ENCODE measurements at regions not wholly inside any gene's neighbourhood (a gene's known extent, or its start where the extent isn't known, plus 50 kb on each side); places are given as distances from the start of the nearest gene placed in this dataset.
A peak's percentile ranks its signal among the peaks of the same experiment; 100 is the strongest.

DNA sequence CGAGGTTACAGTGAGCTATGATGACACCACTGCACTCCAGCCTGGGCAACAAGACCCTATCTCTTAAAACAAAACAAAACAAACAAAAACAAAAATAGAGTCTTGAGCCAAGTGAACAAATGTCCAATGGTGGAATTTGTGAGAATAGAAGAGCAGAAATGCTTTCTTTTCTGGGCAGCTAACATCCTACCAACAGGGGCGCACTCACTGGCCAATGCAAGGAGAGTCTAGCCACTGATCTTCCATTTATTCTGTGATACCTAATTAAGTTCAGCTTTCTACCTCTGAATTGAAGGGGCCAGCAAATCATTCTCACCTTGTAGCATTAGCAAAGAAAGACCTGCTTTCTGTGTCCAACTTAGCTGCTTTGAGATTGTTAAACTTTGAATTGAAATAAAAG, 301.9 kb upstream of the NR2F2 start:
- no peak for DNase-seq (ENCODE audit: low read depth)

DNA sequence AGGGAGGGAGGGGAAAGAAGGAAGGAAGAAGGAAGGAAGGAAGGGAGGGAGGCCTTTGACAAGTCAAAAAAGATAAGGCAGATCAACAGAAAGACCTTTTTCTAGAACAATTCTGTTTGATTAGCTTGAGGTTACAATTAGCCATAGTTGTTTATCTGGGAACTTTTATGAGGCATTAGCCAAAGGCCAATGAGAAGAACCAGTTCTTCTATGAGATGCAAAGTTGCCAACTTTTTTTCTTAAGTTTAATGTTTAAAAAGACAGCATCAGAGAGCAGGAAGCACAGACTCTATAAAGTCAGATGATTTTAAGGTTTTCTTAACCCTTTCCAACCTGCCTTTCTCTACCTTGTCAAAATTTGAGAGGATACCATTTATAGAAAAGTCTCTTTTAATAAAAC, 301.3 kb upstream of the NR2F2 start:
- DNase-seq (ENCODE audit: low read depth), result no peak

DNA sequence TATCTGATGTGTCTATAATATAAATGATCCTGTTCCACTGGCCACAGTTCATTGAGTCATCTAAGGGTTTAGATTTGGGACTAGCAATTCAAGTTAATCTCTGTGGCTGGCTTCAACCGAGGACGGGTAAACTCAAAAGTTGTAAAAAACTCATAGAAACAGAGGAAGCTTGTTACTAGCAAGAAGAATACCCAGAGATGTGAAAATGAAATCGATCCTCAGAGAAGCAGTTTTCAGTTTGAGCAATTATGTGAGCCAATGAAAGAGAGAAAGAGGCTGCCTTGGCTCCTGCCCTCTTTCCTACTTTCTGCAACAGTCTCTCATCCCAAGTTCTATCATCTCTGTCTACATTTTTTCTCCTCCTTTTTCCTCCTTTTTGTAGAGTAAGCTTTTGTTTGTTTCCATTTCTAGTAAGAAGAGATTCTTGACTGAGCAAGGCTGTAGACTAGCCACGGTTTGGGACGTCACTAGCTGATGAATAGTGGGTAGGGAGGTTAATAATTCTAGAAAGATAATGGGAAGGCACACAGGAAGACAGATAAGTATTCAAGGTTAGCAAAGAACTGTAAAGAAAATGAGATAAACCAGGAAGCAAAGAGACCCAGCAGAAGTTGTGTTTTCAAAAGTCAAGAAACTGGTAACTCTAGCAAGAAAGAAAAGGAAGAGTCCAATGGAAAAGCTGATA, 298.9 kb upstream of the NR2F2 start:
- no peak for DNase-seq (ENCODE audit: low read depth)

DNA sequence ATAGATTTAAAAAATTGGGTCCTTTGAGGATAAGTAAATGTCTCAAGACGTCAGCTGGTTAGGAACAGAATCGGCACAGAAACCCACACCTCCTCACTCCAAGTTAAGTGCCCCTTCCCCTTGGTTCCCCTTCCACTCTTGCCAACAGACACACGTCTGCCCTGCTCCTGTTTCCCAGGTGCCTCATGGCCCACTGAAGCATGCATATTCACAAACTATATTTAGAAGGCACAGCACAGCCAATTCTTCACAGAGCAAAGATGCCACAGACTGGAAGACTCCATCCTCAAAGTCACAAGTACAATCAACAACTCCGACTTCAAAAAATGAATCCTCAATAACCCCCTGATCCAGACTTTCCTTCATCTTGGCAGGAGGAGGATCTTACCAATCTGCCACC, 295.4 kb upstream of the NR2F2 start:
- DNase-seq (ENCODE audit: low read depth), result no peak

DNA sequence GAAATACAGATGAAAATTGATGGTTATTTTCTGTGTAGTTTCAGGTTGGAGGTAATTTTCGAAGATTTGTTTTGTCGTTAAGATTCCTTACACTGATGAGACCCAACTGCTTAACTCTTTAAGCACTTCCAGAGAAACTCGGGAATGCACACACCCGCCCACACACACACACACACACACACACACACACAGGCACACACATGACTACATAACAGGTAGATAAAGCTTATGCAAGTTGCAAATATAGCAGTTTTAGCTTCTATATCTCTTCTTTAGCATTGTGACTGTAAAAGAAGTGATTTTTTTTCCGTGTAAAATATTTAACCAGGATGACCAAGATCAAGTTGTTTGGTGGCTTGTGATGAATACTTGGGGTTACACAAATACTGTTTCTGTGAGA, 294.9 kb upstream of the NR2F2 start:
- no peak for DNase-seq (ENCODE audit: low read depth)

DNA sequence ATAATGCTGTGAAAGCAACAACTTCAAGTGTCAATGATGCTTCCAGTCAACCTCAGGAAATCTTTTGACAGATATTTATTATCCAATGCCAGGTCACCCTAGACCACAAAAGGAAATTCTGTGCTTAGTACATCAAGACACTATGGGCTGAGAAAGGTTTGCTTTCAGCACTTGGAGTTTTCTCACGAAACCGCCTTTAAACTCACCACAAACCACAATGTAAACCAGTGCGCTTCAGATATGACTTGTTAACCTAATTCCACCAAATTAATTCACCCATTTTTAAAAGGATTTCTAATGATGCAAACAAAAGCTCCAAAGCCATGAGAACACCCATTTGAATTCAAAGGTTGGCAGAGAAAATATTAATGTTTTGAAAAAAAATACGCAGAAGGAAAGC, 292.9 kb upstream of the NR2F2 start:
- DNase-seq (ENCODE audit: low read depth), result no peak

DNA sequence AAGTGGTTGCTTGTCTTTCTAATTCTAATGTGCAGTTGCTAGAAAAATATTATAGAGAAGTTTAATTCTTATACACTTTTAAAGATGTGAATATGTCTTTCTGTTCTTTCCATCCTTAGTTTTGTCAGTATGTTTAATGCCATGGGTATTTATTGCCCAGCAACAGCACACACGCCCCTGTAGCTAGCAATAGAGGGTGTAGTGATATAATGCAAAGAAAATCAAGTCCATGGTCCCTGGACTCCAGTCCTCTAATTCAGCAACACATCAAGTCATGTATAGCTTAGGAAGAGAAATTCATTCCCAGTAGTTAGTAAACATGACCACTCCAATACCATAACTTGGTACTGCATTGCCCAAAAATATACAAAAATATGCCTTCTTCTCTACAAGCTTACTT, 292.4 kb upstream of the NR2F2 start:
- DNase-seq (ENCODE audit: low read depth), result no peak

DNA sequence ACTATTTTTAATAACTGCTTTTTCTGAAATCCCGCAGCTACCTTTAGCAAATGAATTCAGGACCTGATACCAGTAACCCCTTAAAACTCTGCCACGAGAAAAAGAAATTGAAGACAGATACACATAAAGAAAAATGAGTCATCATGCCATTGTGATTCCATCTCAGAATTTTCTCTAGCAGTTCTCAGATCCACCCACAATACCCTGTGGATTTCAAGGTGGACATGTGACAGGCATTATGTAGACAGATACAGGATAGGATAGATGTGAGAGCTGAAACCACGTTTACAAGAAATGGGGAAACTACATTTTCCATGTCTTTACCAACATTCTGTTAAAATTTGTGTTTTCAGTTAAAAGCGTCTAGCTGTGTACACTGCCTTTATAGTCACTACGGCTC, 291.9 kb upstream of the NR2F2 start:
- DNase-seq (ENCODE audit: low read depth), result no peak

DNA sequence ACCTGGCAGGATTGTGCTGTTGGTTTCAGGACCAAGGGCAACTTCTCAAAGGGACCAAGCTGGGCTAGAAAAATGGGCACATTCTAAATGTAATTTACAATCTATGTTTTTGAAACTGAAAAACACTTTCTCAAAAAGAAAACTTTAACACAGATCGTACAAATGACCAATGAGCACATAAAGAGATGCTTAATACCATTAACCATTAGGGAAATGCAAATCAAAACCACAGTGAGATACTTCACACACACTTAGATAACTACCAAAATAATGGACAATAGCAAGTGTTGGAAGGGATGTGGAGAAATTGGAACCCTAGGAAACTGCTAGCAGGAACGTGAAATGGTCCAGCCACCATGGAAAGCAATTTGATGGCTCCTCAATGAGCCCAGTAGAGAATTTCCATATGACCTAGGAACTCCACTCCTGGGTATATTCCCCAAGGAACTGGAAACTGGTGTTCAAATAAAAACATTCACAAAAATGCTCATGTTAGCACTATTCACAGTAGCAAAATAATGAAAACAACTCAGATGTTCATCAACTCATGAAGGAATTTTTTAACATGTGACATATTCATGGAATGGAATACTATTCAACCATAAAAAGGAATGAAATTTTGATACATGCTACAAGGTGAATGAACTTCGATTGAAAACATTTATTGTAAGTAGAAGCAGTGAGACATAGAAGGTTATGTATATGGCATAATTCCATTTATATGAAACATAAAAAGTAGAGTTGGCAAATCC, 288.3 kb upstream of the NR2F2 start:
- no peak for DNase-seq (ENCODE audit: low read depth)

DNA sequence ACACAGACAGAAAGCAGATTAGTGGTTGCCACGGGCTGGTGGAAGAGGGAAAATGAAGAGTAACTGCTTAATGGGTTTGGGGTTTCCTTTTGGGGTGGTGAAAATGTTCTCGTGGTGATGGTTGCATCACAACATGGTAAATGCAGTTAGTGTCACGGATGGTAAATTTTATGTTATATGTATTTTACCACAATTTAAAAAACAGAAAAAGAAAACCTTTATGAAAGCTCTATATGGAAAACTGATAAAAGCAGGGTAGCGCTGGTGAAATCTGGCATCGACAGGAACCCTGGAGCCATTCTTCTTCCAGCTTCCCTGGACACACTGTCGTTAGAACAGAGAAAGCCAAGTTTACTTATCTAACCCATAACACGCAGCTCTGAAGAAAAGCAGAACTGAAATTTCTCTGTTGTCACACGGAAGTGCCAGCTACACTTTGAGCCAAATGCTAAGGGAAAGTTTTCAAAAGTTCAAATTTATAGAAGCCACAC, 287.7 kb upstream of the NR2F2 start:
- DNase-seq (ENCODE audit: low read depth), result no peak

DNA sequence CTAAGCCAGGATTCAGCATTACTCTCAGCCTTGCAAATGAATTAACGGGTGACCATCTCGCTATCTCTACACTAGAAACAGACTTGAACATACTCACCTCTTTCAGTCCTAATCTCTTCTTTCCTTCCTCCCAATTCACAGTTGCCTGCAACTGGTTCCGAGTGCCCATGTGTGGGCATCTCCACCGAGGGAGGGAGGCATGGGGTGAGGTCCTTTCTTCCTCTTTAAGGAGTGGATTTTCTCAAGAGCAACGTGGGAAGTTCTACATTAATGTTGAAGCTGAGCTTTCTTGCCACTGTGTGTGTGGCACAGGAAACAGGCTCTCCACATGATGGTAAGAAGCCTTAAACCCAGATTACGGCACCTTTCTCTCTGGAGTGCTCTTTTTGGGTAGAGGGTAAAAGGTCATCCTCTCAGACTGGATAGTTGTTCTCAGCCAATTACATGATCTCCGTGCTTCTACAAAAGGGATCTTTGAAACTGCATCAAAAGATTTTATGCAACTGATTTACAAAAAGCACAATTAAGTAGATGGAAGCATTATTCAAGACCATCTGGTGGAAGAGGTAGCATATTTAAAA, 286.8 kb upstream of the NR2F2 start:
- no peak for DNase-seq (ENCODE audit: low read depth)

DNA sequence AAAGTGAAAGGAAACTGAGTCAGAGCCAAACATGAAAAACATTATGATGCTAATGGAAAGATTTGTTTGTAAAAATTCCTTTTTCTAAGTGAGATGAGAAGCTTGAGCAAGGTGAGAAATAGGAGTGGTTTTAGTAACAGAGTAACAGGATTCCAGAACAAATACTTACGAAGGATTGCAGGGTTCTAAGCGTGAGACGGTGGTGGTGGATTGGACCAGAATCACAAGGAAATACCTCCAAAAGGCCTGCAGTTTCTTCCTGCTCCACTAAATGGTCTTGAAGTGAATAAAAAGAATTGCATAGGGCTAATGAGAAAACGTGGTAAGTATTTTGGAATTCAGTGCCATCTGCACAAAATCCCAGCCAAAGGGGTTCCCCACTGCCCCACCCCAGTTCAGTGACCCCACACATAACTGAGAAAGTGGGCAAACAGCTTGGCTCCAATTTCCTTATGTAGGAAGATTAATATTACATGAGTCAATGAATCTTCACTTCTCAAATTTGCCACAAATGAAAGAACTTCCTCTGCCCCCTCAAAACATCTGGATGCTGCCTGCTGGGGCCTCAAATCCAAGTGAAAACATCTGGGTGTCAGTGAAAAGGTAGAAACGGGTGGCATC, 283.8 kb upstream of the NR2F2 start:
- no peak for DNase-seq (ENCODE audit: low read depth)

DNA sequence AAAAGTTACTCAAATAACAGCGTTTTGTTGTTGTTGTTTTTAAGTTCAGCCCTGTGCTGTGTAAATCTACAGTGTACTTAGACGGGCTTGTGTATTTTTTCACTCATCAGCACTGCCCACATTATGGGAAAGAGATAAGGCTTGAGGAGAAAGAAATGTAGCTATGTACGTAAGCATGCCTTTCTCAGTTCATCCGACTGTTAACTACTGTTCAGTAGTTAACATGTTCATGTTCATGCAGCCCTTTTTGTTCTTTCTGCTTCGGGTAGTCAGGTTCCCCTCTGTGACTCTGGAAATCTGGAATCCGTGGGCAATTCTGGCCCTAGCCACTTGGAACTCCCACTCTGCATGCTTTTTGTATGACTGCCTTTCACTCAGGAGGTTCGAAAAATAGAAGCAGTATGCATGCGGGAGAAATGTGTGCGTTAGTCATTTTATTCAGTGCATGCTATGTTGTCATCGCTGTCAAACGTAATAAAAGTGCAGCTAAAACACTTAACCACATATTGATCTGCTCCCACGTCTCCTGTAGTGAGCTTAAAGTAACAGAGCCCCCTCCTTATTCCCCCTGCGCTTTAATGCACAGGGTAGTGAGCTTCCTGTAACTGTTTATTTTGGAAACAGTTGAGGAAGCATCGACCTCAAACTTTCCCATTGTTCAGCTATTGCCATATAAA, 283.1 kb upstream of the NR2F2 start:
- DNase-seq (ENCODE audit: low read depth), result peak; percentile 10

DNA sequence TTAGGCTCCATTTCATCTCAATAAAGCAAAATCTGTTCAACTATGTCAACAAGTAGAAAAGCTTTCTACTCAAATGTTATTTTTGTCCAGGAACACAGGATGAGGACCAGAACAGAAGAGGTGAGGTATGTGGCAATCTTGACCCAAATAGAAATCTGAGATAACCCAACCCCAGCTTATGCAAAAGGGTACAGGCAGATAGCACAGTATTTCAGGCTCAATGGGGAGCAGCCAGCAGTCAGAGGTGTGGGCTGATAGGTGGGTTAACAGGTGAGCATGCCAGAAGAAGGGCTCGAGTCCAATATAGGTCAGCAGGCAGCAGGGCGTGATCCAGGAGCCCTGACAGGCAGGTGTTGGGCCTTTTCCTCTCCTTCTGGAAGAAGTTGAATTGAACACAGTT, 281.2 kb upstream of the NR2F2 start:
- no peak for DNase-seq (ENCODE audit: low read depth)

DNA sequence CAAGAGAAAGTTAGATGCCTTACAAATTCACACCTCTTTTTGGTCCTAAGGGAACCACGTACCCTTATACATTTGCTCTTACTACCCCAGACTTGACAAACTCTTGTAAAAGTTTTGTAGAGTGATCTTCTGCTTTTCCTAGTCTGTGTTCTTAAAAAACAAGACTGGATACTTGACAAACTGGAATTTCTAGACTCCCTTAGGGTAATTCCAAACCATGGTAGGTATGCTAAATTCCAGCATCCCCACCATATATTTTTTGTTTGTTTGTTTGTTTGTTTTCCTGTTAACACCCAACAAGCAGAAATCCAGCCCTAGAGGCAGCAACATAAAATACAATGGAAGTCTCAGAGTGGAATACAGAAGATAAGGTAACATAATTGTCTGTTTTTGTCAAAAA, 280.7 kb upstream of the NR2F2 start:
- no peak for DNase-seq (ENCODE audit: low read depth)

DNA sequence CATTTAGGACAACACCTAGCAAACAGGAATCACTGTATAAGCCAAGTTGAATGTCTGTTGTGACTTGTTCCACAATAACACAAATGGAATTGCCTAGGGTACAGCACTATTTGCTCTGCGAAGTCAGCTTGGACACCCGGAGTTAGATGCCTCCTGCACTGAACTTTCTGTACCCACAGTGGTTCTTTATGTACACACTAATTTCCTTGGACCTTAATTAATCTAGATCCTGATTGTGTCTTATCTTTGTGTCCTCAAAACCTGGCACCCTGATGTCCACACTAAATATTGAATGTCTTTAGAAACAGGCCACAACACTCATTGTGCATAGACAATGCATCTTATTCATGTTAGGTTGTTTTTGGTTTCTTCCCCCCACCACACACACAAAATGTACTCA, 278.9 kb upstream of the NR2F2 start:
- no peak for DNase-seq (ENCODE audit: low read depth)

DNA sequence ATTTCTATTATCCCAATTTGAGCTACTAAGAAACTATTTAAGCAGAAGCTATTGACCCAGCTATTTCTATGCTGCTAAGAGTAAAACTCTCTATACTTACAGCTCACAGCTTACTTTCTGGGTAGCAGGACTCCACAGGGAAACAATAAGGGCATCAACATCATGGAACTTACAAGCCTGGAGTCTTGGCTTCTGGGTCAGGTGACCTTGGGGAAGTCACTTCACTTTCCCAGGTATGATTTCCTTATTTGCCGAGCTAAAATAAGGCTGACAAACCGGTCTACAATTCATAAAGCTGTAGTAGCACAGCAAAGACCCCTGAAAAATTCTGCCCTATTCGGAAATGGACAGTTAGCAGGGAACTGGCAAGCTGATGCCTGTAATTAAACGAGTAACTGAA, 278.3 kb upstream of the NR2F2 start:
- DNase-seq (ENCODE audit: low read depth), result no peak

DNA sequence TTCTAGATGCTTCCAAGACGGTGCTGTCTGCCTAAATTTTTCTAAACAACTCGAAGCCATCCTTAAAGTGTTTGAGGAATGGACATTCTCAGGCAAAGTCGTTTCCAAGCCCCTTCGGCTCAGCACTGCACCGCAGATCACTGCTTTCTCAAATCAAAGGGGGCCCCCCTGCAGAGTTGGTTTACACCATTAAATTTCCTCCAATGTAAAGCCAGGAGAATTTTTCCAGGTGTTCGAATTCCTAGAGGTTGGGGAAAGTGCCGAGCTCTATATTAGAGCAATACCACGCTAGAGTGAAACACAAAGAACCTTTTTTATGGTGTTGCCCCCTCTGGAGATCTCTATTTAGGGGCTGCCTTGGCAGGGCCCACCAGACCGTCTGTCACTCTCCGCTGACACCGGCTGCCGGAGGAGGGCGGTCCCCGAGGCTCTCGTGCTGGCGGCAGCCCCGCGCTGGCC, 277.9 kb upstream of the NR2F2 start:
- no peak for DNase-seq (ENCODE audit: low read depth)

DNA sequence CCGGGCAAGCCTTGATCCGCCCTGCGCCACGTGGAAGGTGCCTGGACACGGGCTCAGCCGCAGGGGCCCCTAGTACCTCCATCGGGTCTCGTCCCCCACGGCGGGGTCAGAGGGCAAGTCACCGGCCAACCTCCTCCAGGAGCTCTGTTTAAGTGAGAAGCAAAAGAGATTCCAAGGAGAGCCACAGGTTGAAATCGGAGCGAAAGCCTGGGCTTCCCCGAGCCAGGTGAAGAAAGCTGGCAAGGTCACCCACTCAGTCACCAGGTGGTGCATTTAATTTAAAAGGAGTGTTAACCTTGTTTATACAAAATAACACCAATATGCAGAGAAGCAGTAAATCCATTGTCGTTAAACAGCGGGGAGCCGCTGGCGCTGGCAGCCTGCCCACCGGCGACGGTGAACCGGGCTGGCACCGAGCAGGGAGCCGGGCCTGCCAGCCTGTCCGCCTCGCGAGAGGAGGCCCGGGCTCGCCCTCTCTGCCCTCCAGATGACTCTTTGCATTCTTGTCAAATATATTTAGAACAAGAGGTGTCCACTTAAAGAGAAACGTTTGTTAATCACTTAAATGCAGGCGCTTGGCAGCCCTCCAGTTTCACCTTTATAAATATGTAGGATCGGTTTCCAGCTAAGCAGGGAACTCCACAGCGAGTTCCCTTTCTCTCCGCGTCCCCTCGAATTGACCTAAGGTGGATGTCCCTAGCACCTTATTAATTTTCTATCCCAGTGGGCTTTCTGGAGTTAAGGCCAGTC, 277.3 kb upstream of the NR2F2 start:
- DNase-seq (ENCODE audit: low read depth), result no peak

DNA sequence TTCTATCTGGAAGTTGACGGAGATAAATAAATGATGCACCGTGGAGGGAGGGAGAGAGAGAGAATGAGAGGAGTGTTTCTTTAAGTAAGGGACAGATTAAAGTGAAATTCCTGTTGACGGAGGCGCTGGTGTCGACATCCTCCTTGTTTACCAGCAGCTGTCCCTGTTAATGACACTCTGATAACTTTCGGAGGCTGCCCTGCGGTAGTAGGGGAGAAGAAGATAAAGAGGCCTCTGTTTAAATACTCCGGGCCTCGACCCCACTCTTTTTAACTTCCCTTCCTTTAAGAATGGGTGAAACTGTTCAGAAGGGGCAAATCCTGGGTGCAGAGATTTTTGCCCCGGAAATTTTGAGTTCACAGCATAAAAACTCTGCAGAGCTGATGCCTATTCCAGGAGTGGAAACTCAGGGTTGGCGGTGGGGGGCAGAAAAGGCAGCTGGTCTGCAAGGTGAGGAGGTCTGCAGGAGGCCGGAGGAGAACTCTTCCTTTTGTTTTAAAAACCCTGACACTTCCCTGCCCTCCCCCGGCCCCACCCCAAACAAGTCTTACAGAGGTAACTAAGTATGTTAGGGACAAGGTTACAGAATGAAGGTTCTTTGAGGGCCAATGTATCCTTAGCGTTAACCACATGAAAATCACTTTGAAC, 276.6 kb upstream of the NR2F2 start:
- no peak for DNase-seq (ENCODE audit: low read depth)

DNA sequence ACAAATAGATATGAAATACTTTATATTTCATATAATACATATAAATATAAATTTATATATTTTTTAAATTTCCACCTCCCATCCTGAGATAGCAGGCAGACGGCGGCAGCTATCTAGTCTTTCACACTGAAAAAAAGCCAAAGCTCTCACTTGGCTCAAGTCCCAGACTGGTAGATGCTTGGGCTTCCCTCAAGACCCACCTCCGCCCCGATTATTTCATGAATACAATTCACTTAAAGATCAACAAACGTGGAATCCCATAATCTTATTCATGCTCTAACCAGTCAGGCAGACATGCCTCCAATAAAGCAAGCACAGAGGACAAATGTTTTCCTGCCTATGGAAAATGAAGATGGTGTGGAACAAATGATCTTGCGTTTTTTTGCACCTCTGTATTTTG, 275.9 kb upstream of the NR2F2 start:
- DNase-seq (ENCODE audit: low read depth), result no peak
